ENCODE measurements at regions not wholly inside any gene's neighbourhood (a gene's known extent, or its start where the extent isn't known, plus 50 kb on each side); places are given as distances from the start of the nearest gene placed in this dataset.
A peak's percentile ranks its signal among the peaks of the same experiment; 100 is the strongest.

DNA sequence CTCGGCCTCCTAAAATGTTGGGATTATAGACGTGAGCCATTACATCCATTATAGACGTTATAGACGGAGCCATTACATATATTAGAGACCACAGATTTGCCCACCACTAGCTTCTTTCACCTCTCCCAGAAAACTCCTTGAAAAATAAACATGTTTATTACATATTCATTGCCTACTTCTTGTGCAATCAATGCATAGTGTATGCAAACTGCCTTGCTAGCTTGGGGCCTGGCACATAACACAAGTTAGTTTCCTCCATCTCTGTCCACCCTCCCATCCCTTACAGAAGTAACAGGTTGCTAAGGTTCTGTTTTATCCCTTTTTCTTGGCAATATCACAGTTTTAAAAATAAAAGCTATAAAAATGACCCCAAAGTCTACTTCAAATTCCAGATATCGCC lies 66.4 kb upstream of the KRR1 start:
- H3K27me3 ChIP-seq (ENCODE audit: control insufficient read depth, insufficient read depth, low read length): no peaks in the 10 kb centered on the region
- no peak overlapping the region for H3K14ac ChIP-seq (replicated peaks; ENCODE audit: low read depth, low read length)
- DNase-seq (no peak), ATAC-seq (ENCODE audit: low read depth) (no peak)
- dilution Hi-C loops (cut with HindIII; ENCODE audit: low sequenced_read_pairs, unreplicated experiment): no loop called here
- no peak overlapping the region for H4K8ac ChIP-seq (ENCODE audit: low read depth in 2 of 2, low read length in 2 of 2)
- H3K9me3 ChIP-seq (ENCODE audit: control insufficient read depth, insufficient read depth, low read length): no peaks in the 10 kb centered on the region
- H3K4me1 ChIP-seq (ENCODE audit: control insufficient read depth, insufficient read depth, low read length): 0 out of 2 replicates have a peak, but pooled peaks cover 1% of the 10 kb centered on the region
- H3K4ac ChIP-seq (ENCODE audit: low read depth, low read length): no peak overlapping the region; the same call in 1 of the 2 replicates
- WGBS, 2 experiments (ENCODE audit: extremely low coverage in 2 of 2, insufficient read length in 1 of 2): no CpG with 5 or more reads among the region's 5 CpGs
- 0 out of 2 replicates have a peak, but pooled peaks cover 2% of the 10 kb centered on the region for H3K9me1 ChIP-seq (ENCODE audit: insufficient read depth, low read length)
- H3K18ac ChIP-seq (ENCODE audit: low read depth, low read length): no peak overlapping the region
- TF ChIP-seq NFE2L2 (IDR thresholded peaks at IDR 0.05; ENCODE audit: low read depth, low read length) (no peak), MAFK (IDR thresholded peaks at IDR 0.05; ENCODE audit: low read depth, low read length) (no peak), CEBPB (IDR thresholded peaks at IDR 0.05; ENCODE audit: low read depth, low read length) (peak; percentile 31; the same call in 1 of the 2 replicates), POLR2A (IDR thresholded peaks at IDR 0.05; ENCODE audit: low read depth, low read length) (no peak), CHD1 (IDR thresholded peaks at IDR 0.05; ENCODE audit: low read depth, low read length) (no peak)
- no peak overlapping the region for H3K4me2 ChIP-seq (ENCODE audit: low read depth, low read length)
- POLR2A ChIA-PET (ENCODE audit: unreplicated experiment): no interaction called here
- peak overlapping the region; percentile 49; the same call in 1 of the 2 replicates for H2BK20ac ChIP-seq (ENCODE audit: low read depth, low read length)
- no peak overlapping the region for H3K23ac ChIP-seq (ENCODE audit: low read depth, low read length)
- in situ Hi-C loops (cut with MboI; ENCODE audit: low sequenced_read_pairs): no loop called here
- no peak overlapping the region for H2AK9ac ChIP-seq (replicated peaks; ENCODE audit: low read depth, low read length, poor library complexity)
- no peaks in the 10 kb centered on the region for H4K20me1 ChIP-seq (ENCODE audit: insufficient read depth, low read length)
- no peak overlapping the region for H3K4me3 ChIP-seq (ENCODE audit: insufficient read depth, low read depth, low read length)
- no peak overlapping the region for H2BK120ac ChIP-seq (ENCODE audit: low read depth, low read length)
- H2BK15ac ChIP-seq (ENCODE audit: low read depth, low read length): no peak overlapping the region
- H3K79me1 ChIP-seq (ENCODE audit: low read depth in 1 of 2, low read length in 2 of 2): no peaks in the 10 kb centered on the region
- BruUV-seq (replicated peaks): no TSS peak
- intact Hi-C loops (cut with micrococcal nuclease): no loop called here
- no peak overlapping the region for H3K27ac ChIP-seq (ENCODE audit: insufficient read depth, low read length)
- no peak overlapping the region for H2AFZ ChIP-seq (replicated peaks; ENCODE audit: low read length, poor library complexity)
- H2AK5ac ChIP-seq (ENCODE audit: low read depth, low read length): no peak overlapping the region
- CTCF ChIA-PET: no interaction called here
- H3K9ac ChIP-seq (ENCODE audit: low read depth, low read length): no peak overlapping the region
- H4K91ac ChIP-seq (ENCODE audit: insufficient read depth, low read depth, low read length): no peak overlapping the region
- no peak overlapping the region for H4K5ac ChIP-seq (ENCODE audit: low read depth, low read length)
- no peak overlapping the region for H2BK5ac ChIP-seq (ENCODE audit: low read depth, low read length, poor library complexity, severe bottlenecking)
- no peak overlapping the region for H3K56ac ChIP-seq (ENCODE audit: extremely low read depth, insufficient read depth, low read length)
- H3K36me3 ChIP-seq (ENCODE audit: control insufficient read depth, insufficient read depth, low read length): no peaks in the 10 kb centered on the region
